GM10266 (cell line): ENCODE measurements at regions not wholly inside any gene's neighbourhood (a gene's known extent, or its start where the extent isn't known, plus 50 kb on each side); places are given as distances from the start of the nearest gene placed in this dataset.
A peak's percentile ranks its signal among the peaks of the same experiment; 100 is the strongest.

Experiments used
- DNase-seq: peaks from one replicate; pipeline ENCODE4 v3.0.0; 2012; ENCODE audit errors: extremely low spot score
- CTCF ChIP-seq: IDR thresholded peaks from 2 replicates; pipeline ENCODE4 v1.5.1; 2012; ENCODE audit warnings: mild to moderate bottlenecking, low read depth; ENCODE audit not compliant: control insufficient read depth, insufficient read depth; ENCODE audit errors: missing control alignments

GRCh38 chr2:12495247-12495868 is 221.4 kb upstream of the TRIB2 start:
- TF ChIP-seq CTCF: no peak
- no peak for DNase-seq

- DNase-seq: no peak
- TF ChIP-seq CTCF: no peak
Measured at GRCh38 chr2:12498286-12498685, 218.4 kb upstream of the TRIB2 start.

GRCh38 chr2:12498704-12499103 is 218.0 kb upstream of the TRIB2 start:
- TF ChIP-seq CTCF: no peak
- no peak for DNase-seq

GRCh38 chr2:12500899-12501298 is 215.8 kb upstream of the TRIB2 start:
- TF ChIP-seq CTCF: no peak
- no peak for DNase-seq

- peak; percentile 51 for DNase-seq
Measured at GRCh38 chr2:12501469-12502158, 215.1 kb upstream of the TRIB2 start.

GRCh38 chr2:12502759-12503158 is 214.0 kb upstream of the TRIB2 start:
- no peak for TF ChIP-seq CTCF
- no peak for DNase-seq

More at GRCh38 chr2:12501469-12502158, 215.1 kb upstream of the TRIB2 start:
- no peak for TF ChIP-seq CTCF

GRCh38 chr2:12504443-12504842 is 212.3 kb upstream of the TRIB2 start:
- no peak for DNase-seq
- no peak for TF ChIP-seq CTCF
